DND-41 (cell line): ENCODE measurements at regions not wholly inside any gene's neighbourhood (a gene's known extent, or its start where the extent isn't known, plus 50 kb on each side); places are given as distances from the start of the nearest gene placed in this dataset.

ENCODE experiments used
- ATAC-seq: fragments of 200-7000 bp; cut with Tn5 transposase; 3 replicates; pipeline ENCODE4 v1.9.1; 2021; ENCODE audit warnings: low read depth; ENCODE audit not compliant: insufficient read depth
- DNase-seq: peaks from one replicate; pipeline ENCODE4 v3.0.0-alpha.2; 2020
- H2AFZ ChIP-seq: 2 replicates; pipeline ENCODE4 v1.6.0; 2012; ENCODE audit warnings: low read depth, low read length
- H3K27ac ChIP-seq: 2 replicates; pipeline ENCODE4 v1.5.1; 2012; ENCODE audit warnings: low read length, inconsistent platforms
- H3K27me3 ChIP-seq: fragments of 200-600 bp; sonication (generic); 2 replicates; pipeline ENCODE4 v1.6.0; 2012; ENCODE audit warnings: low read length, mild to moderate bottlenecking, inconsistent platforms; ENCODE audit not compliant: insufficient read depth, poor library complexity
- H3K36me3 ChIP-seq: 2 replicates; pipeline ENCODE4 v1.5.1; 2012; ENCODE audit warnings: low read length, inconsistent platforms; ENCODE audit not compliant: insufficient read depth
- H3K4me1 ChIP-seq: 2 replicates; pipeline ENCODE4 v1.5.1; 2012; ENCODE audit warnings: mild to moderate bottlenecking, low read length; ENCODE audit not compliant: insufficient read depth
- H3K4me2 ChIP-seq: 2 replicates; pipeline ENCODE4 v1.6.0; 2012; ENCODE audit warnings: mild to moderate bottlenecking, moderate library complexity, low read length, inconsistent platforms; ENCODE audit not compliant: insufficient read depth
- H3K4me3 ChIP-seq, 2 experiments: fragments of 200-600 bp in 1 of 2; shearing (Covaris generic) in 1 of 2; 2 replicates each; pipeline ENCODE4 v1.5.1; 2012 to 2016; ENCODE audit warnings: inconsistent platforms in 2 of 2, low read length in 2 of 2, mild to moderate bottlenecking in 2 of 2, low read depth in 1 of 2, moderate library complexity in 1 of 2
- H3K79me2 ChIP-seq: 2 replicates; pipeline ENCODE4 v1.6.0; 2012; ENCODE audit warnings: low read length, inconsistent platforms; ENCODE audit not compliant: insufficient read depth
- H3K9ac ChIP-seq: 2 replicates; pipeline ENCODE4 v1.6.0; 2012; ENCODE audit warnings: low read depth, mild to moderate bottlenecking, inconsistent platforms, low read length, moderate library complexity
- H3K9me3 ChIP-seq: 2 replicates; pipeline ENCODE4 v1.5.1; 2012; ENCODE audit warnings: low read length, moderate library complexity, mild to moderate bottlenecking, inconsistent platforms; ENCODE audit not compliant: insufficient read depth, severe bottlenecking
- H4K20me1 ChIP-seq: 2 replicates; pipeline ENCODE4 v1.6.0; 2012; ENCODE audit warnings: low read length; ENCODE audit not compliant: insufficient read depth
- EZH2 ChIP-seq: IDR thresholded peaks from 3 replicates; pipeline ENCODE4 v1.6.1; 2012; ENCODE audit warnings: borderline replicate concordance, low read depth, mild to moderate bottlenecking, moderate library complexity, low read length, inconsistent platforms; ENCODE audit not compliant: severe bottlenecking
- TF ChIP-seq, protein P1 (sequence below): IDR thresholded peaks from 2 replicates; pipeline ENCODE4 v1.5.1; 2012; ENCODE audit warnings: borderline replicate concordance, low read length, moderate library complexity, mild to moderate bottlenecking; ENCODE audit not compliant: poor library complexity, severe bottlenecking; ENCODE audit errors: extremely low read depth

DNA sequence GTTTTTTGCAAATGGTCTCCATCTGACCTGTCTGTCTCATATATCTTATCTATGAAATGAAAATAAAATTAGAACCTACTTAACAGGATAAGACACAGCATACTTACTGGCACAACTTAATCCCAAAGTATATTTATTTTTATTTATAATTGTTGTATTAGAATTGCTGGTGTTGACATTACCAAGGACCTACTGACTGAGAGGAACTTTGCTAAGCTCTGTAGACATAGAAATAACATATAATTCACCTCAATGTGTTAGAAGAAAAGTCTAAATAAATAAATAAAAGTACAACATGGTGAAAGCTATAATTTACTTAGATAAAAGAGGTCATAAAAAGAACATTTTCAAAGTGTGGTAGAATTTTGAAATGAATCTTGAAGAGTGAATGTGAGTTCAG lies 1650.5 kb upstream of the NUDT12 start:
- no peaks in the 10 kb centered on the region for H3K4me1 ChIP-seq
- H4K20me1 ChIP-seq, result no peaks in the 10 kb centered on the region

DNA sequence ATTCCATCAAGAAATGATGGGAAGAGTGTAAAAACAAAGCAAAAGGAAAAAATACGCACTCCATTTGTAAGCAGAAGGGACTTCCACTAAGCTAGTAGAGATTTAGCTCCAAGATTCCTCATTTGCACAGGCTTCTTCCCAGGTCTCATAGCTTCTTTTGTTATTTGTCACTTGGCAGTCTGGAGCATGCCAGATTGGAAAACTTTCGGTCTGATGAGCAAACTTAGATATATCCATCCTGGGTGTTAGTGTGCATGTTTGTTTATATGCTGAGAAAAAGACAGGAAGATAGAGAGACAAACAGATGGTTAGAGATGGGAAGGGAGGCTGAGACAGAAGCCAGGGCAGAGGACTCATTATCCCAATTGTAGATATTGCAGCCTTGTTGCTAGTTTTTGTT lies 1644.5 kb upstream of the NUDT12 start:
- Histone ChIP-seq H3K4me1 (no peaks in the 10 kb centered on the region), H3K79me2 (no peaks in the 10 kb centered on the region), H3K27me3 (no peaks in the 10 kb centered on the region), H3K9ac (no peak overlapping the region), H4K20me1 (no peaks in the 10 kb centered on the region), H3K27ac (no peak overlapping the region), H3K9me3 (no peaks in the 10 kb centered on the region), H3K36me3 (no peaks in the 10 kb centered on the region), H2AFZ (no peak overlapping the region), H3K4me2 (no peak overlapping the region), H3K4me3 (no peak overlapping the region)
- ATAC-seq (no peak), DNase-seq (no peak)
- TF ChIP-seq, protein P1, sequence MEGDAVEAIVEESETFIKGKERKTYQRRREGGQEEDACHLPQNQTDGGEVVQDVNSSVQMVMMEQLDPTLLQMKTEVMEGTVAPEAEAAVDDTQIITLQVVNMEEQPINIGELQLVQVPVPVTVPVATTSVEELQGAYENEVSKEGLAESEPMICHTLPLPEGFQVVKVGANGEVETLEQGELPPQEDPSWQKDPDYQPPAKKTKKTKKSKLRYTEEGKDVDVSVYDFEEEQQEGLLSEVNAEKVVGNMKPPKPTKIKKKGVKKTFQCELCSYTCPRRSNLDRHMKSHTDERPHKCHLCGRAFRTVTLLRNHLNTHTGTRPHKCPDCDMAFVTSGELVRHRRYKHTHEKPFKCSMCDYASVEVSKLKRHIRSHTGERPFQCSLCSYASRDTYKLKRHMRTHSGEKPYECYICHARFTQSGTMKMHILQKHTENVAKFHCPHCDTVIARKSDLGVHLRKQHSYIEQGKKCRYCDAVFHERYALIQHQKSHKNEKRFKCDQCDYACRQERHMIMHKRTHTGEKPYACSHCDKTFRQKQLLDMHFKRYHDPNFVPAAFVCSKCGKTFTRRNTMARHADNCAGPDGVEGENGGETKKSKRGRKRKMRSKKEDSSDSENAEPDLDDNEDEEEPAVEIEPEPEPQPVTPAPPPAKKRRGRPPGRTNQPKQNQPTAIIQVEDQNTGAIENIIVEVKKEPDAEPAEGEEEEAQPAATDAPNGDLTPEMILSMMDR, result no peak
- no peak for TF ChIP-seq EZH2

More for the DNA sequence above, 1650.5 kb upstream of the NUDT12 start:
- Histone ChIP-seq H3K4me2 (no peak overlapping the region), H3K27ac (no peak overlapping the region), H3K9me3 (no peaks in the 10 kb centered on the region), H3K4me3 (no peak overlapping the region), H3K9ac (no peak overlapping the region), H3K79me2 (no peaks in the 10 kb centered on the region), H3K36me3 (no peaks in the 10 kb centered on the region), H2AFZ (no peak overlapping the region), H3K27me3 (no peaks in the 10 kb centered on the region)
- no peak for TF ChIP-seq EZH2
- TF ChIP-seq, protein P1, result no peak
- ATAC-seq, result no peak
- DNase-seq, result no peak

GRCh38 chr5:105197531-105197930 lies 1634.9 kb upstream of the NUDT12 start:
- Histone ChIP-seq H3K27me3 (no peaks in the 10 kb centered on the region), H3K27ac (no peak overlapping the region), H3K4me1 (no peaks in the 10 kb centered on the region), H2AFZ (no peak overlapping the region), H4K20me1 (no peaks in the 10 kb centered on the region), H3K79me2 (no peaks in the 10 kb centered on the region), H3K9ac (no peak overlapping the region), H3K4me3 (no peak overlapping the region), H3K4me2 (no peak overlapping the region), H3K36me3 (no peaks in the 10 kb centered on the region), H3K9me3 (no peaks in the 10 kb centered on the region)
- no peak for DNase-seq
- ATAC-seq, result no peak
- no peak for TF ChIP-seq EZH2
- TF ChIP-seq, protein P1, result no peak

- no peak overlapping the region for H3K4me2 ChIP-seq
- no peak overlapping the region for H3K9ac ChIP-seq
- no peak for DNase-seq
- no peak overlapping the region for H2AFZ ChIP-seq
- H3K27me3 ChIP-seq, result no peaks in the 10 kb centered on the region
- no peaks in the 10 kb centered on the region for H3K9me3 ChIP-seq
- no peak overlapping the region for H3K27ac ChIP-seq
- H3K79me2 ChIP-seq, result no peaks in the 10 kb centered on the region
- no peaks in the 10 kb centered on the region for H3K36me3 ChIP-seq
- no peaks in the 10 kb centered on the region for H3K4me1 ChIP-seq
- ATAC-seq, result no peak
- H3K4me3 ChIP-seq, result no peak overlapping the region
- TF ChIP-seq, protein P1, result no peak
- TF ChIP-seq EZH2, result no peak
- no peaks in the 10 kb centered on the region for H4K20me1 ChIP-seq
These were observed 1633.2 kb upstream of the NUDT12 start for GRCh38 chr5:105195765-105196164.
